NOMO-1 (cell line): ENCODE measurements at regions not wholly inside any gene's neighbourhood (a gene's known extent, or its start where the extent isn't known, plus 50 kb on each side); places are given as distances from the start of the nearest gene placed in this dataset.
"Not testable (repeated sequence)": the region's sequence is repeated elsewhere in the genome, so short reads cannot be mapped to it uniquely, and the experiment has no call there.

ENCODE experiments used
- DNase-seq, 2 experiments: peaks; one replicate each; lab custom pipeline; 2025; ENCODE audit not compliant: unreplicated experiment in 2 of 2; lab: John Stamatoyannopoulos, UW

- DNase-seq = no peak
These were observed 1570.0 kb upstream of the DEFB115 start for GRCh38 chr20:29687438-29687837.

GRCh38 chr20:29689411-29690225 is 1567.8 kb upstream of the DEFB115 start:
- no peak for DNase-seq

DNA sequence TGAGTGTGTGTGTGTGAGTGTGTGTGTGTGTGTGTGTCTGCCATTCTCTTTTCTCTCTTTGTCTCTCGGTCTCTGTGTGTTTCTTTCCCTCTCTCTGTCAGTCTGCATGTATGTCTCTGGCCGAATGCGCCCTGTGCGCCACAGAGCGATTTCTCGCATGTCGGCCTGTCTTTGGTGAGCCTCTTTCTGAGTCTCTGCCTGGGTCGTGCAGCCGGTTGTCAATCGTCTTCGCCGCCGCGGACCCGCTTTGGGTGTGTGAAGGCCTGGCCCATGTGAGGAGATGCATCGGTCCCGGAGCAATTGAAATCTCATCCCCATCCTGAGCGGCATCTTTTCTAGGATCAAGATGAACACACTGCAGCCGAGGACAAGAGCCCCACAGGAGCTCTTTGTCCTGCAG is 1567.2 kb upstream of the DEFB115 start:
- no peak for DNase-seq

- DNase-seq = no peak
These were observed 1516.9 kb upstream of the DEFB115 start for GRCh38 chr20:29740601-29740950.

DNA sequence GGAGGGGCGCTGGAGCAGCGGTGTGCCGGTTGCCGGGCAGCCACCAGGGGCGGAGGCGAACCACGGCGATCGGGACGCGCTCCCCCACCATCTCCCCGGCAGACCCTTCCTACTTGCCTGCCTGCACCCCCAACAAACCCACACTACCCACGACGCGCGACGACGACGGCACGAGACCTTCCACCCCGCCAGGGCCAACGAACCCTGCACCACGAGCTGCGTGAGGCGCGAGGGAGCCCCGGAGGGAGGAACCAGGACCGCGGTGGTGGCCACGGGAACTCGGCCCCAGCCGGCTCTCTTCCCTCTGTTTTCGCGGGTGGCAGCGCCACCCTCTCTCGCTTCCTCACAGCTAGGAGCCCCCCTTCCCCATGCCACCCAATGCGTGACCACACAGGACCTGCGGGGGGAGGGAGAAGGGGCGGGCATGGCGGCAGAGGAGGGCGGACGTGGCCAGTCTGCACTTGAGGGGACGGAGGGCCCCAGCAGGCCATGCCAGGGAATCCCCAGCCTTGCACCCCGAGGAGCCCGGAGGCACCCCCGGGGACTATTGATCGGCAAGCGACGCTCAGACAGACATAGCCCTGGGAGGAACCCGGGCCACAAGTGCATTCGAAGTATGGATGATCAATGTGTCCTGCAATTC is 1516.4 kb upstream of the DEFB115 start:
- DNase-seq = no peak

GRCh38 chr20:29741594-29741893 is 1515.9 kb upstream of the DEFB115 start:
- no peak for DNase-seq

DNA sequence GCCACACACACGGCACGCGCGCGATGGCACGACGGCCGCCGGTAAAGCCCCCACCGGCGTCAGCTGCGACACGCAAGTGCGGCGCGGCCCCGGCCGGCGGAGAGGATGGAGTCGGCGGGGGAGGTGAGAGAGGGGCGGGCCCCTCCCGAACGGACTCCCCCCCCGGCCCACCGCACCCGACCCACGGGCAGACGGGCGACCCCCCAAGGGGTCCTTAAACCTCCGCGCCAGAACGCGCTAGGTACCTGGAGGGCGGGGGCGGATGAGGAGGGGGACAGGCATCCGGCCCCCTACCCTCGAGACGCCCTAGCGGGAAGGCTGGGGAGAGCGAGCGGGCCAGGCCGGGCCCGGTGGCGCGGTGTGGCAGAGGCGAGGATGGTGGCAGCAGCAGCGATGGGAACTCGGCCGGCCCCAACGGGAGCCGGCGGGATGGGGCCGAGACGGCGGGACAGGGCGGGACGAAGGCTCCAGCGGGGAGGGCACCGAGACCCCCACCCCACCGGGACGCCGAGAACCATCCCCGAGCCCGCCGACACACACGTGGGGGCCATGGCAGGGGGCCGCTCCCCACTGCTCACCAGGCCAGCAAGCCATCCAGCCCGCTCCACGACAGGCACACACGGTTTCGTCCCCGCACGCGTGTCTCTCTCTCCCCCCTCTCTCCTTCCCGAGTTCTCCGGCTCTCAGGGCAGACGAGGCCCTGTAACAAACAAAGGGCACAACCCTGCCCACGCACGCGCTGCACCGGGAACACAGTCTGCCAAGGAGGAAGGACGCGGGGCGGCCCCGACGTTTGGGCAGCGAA is 1515.4 kb upstream of the DEFB115 start:
- no peak for DNase-seq

DNA sequence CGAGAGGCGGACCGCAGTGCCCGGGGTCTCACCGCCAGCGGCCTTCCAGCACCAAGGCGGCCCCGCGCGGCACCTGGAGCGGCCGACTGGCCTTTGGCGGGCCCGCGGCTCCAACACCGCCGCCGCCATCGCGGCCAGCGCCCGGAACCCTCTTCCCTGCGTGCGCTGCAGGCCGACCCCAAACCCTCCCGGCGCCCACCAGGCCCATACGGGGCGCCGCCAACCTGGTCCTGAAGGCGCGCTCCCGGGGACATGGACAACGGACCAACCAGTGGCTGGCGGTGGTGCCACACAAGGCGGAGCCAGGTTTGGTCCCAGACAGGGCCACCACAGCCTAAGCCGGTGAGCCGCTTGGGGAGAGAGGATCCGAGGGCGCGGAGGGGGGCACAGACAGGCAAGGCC is 1514.8 kb upstream of the DEFB115 start:
- no peak for DNase-seq

DNA sequence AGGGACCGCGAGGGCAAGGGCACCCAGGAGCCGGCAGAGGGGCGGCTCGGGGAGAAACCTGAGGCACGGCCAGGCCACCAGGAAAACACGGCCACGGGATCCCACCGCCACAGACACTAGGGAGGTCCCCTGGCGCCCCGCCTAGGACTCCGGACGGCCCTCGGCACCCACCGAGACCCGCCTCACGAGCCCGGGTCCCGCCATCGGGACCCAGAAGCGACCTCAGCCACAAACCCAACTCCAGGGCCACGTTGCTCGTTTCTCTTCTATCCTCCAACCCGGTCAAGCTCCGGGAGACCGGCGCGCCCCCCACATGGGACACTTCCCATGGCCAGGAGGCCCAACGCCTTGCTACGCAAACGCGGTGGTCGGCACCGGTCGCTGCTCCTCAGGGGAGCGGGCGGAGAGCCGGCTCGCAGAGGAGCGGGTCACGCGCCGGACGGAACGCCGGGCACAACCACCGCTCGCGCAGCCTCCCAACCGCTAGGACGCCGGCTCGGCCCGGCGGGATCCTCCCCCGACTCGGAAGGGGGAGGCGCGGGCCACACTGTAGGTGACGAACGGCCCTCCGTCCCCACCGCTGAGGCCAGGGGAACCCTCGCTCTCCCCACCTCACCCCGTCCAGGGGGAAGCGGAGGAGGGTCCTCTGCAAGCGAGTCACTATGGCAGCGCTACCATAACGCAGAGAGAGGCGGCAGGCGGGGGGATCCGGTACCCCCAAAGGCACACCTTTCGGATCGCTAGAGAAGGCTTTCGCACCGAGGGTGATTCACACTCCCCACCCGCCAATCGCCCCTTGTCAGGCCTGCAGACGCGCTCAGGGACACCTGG is 1514.1 kb upstream of the DEFB115 start:
- no peak for DNase-seq

DNA sequence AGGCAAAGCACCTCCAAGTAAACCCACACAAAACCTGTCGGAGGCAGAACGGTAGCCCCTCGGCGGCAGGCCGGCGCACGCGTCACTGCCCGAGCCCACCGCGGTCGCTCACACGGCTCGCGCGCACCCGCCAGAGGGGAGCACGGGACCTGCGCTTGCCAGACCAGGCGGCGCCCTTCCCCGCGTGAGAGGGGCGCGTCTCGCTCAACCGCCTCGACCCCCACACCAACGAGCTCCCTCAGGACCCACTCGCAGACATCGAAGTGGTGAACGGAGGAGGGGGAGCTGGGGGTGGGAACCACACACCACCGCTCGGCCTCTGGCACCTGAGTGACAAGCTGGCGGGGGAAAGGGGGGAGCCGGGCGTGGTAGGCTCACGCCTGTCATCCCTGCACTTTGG is 1513.4 kb upstream of the DEFB115 start:
- DNase-seq = no peak

- not testable (repeated sequence) for DNase-seq
These were observed 1511.8 kb upstream of the DEFB115 start for GRCh38 chr20:29745534-29746245.

GRCh38 chr20:29750268-29750899 is 1507.1 kb upstream of the DEFB115 start:
- no peak for DNase-seq

- DNase-seq = not testable (repeated sequence)
These were observed 1504.6 kb upstream of the DEFB115 start for GRCh38 chr20:29752644-29753425.

DNA sequence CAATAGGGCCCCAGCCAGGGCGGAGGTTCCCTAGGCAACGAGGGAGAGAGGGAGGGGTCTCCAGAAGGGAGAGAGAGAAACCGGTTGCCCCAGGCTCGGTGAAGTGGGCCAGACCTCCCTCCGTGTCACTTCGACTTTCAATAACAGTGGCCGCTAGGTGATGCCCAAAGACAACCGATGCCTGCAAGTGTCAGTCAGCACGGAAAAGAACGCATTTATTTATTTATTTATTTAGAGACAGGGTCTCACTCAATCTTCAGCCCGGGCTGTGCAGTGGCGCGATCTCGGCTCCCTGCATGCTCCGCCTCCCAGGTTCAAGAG is 1504.1 kb upstream of the DEFB115 start:
- not testable (repeated sequence) for DNase-seq

DNA sequence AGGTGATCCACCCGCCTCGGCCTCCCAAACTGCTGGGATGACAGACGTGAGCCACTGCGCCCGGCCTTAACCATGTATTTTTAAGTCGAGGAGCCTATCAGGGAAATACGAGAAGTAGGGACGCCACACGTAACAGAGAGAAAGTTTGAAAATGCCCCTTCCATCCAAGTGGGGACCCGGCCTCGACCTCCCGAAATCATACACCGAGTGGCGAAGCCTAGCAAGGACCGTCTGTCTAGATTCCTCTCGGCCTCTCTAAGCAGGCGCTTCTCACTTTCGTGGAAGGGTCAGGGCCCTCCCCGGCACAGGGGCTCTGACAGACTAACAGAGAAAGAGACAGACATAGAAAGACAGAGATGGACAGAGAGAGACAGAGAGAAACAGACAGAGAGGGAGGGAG is 1503.6 kb upstream of the DEFB115 start:
- DNase-seq = not testable (repeated sequence)

DNA sequence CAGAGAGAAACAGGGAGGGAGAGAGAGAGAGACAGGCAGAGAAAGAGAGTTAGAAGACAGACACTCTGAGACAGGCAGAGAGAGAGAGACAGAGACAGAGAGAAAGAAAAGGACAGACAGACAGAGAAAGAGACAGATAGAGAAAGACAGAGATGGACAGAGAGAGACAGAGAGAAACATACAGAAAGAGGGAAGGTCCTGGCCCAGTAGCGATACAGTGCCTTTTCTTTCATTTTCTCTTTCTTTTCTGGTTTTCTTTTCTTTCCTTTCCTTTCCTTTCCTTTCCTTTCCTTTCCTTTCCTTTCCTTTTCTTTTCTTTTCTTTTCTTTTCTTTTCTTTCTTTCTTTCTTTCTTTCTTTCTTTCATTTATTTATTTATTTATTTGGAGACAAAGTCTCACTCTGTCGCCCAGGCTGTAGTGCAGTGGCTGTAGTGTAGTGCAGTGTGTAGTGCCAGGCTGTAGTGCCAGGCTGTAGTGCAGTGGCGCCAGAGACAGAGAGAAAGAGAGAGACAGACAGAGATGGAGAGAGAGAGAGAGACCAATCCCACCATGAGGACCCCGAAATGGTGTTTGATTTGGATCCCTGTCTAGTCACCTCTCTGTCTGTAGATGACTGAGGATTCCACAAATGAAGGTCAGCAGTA is 1501.5 kb upstream of the DEFB115 start:
- not testable (repeated sequence) for DNase-seq

GRCh38 chr20:29756664-29757063 is 1500.8 kb upstream of the DEFB115 start:
- no peak for DNase-seq

DNA sequence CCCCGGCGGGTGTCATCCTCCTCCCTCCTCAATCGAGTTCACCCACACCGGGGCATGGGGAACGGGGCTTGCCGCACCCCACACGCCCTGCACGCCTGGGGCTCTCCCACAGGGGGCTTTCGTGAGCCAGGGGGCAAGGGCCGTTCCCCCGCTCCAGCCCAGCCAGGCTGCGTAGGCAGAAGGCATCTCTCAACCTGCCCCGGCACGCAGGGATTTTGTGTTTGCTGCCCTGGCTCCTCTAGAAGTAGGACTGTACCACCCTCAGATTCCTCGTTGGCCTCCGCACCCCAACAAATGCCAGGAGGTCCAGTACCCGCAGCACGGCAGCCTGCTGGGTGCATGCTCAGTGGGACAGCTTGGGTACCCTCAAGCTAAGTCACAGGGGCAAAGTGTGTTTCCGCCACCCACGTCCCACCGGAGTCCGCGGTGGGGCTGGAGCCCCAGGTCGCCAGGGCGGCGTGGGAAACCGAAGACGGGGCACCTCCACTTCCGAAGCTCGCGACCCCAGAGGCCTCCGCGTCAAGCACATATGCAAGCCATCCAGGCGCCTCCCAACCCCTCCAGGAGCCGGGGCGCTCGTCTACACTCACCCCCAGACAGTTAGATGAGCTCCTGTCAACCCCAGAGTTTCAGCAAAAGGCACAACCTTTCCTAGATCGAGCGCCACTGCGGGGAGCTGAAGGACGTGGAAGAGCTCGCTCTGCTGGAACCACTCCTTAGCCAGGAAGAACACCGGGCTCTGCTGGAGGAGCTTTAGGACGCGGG is 1495.7 kb upstream of the DEFB115 start:
- not testable (repeated sequence) for DNase-seq
